HFFc6 (cell line): ENCODE measurements at regions not wholly inside any gene's neighbourhood (a gene's known extent, or its start where the extent isn't known, plus 50 kb on each side); places are given as distances from the start of the nearest gene placed in this dataset.

Experiments used
- DNase-seq: peaks from one replicate; pipeline ENCODE4 v3.0.0-alpha.2; 2018
- H3K27ac Mint-ChIP-seq: 2 replicates; pipeline ENCODE4 v1.8.0; 2020; ENCODE audit warnings: mild to moderate bottlenecking, mixed read lengths
- H3K27me3 Mint-ChIP-seq: 2 replicates; pipeline ENCODE4 v1.8.0; 2021; ENCODE audit warnings: mild to moderate bottlenecking, moderate library complexity, mixed read lengths; ENCODE audit not compliant: insufficient read depth
- H3K36me3 Mint-ChIP-seq: 2 replicates; pipeline ENCODE4 v1.8.0; 2021; ENCODE audit warnings: low read depth, mixed read lengths
- H3K4me1 Mint-ChIP-seq: 2 replicates; pipeline ENCODE4 v1.8.0; 2020; ENCODE audit warnings: low read depth, mixed read lengths
- H3K4me3 Mint-ChIP-seq: 2 replicates; pipeline ENCODE4 v1.8.0; 2020; ENCODE audit warnings: mild to moderate bottlenecking, moderate library complexity, mixed read lengths
- H3K9me3 Mint-ChIP-seq: 2 replicates; pipeline ENCODE4 v1.8.0; 2020; ENCODE audit warnings: mild to moderate bottlenecking, mixed read lengths
- TF ChIP-seq, protein P1 (sequence below): fragments of 200-600 bp; sonication (generic); IDR thresholded peaks from 2 replicates; pipeline ENCODE4 v1.5.0; 2021; ENCODE audit warnings: antibody characterized with exemption, mild to moderate bottlenecking

DNA sequence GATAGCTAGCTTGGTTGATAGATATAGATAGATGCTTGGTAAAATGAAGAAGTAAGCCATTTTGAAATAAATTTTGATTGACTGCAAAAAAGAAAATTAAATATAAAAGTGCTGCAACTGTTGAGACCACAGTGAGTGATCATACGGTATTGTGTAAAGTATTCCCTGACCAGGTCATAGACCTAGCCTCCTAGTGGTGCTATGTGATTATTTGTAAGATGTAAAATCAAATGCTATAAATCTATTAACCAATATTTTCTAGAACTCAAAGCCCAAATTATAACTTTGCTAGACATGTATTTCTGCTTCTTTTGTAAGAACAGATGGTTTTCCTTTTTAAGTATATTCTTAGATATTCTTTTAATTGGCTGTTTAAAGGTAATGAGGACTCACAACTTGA is 480.2 kb upstream of the PTPRD start:
- H3K4me3 Mint-ChIP-seq = no peak overlapping the region
- TF ChIP-seq, protein P1, sequence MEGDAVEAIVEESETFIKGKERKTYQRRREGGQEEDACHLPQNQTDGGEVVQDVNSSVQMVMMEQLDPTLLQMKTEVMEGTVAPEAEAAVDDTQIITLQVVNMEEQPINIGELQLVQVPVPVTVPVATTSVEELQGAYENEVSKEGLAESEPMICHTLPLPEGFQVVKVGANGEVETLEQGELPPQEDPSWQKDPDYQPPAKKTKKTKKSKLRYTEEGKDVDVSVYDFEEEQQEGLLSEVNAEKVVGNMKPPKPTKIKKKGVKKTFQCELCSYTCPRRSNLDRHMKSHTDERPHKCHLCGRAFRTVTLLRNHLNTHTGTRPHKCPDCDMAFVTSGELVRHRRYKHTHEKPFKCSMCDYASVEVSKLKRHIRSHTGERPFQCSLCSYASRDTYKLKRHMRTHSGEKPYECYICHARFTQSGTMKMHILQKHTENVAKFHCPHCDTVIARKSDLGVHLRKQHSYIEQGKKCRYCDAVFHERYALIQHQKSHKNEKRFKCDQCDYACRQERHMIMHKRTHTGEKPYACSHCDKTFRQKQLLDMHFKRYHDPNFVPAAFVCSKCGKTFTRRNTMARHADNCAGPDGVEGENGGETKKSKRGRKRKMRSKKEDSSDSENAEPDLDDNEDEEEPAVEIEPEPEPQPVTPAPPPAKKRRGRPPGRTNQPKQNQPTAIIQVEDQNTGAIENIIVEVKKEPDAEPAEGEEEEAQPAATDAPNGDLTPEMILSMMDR = no peak
- H3K27ac Mint-ChIP-seq = no peak overlapping the region
- no peaks in the 10 kb centered on the region for H3K36me3 Mint-ChIP-seq
- no peaks in the 10 kb centered on the region; the same call in 1 of the 2 replicates for H3K27me3 Mint-ChIP-seq
- peaks cover 14% of the 10 kb centered on the region; the same call in 1 of the 2 replicates for H3K9me3 Mint-ChIP-seq
- DNase-seq = no peak
- H3K4me1 Mint-ChIP-seq = no peaks in the 10 kb centered on the region

DNA sequence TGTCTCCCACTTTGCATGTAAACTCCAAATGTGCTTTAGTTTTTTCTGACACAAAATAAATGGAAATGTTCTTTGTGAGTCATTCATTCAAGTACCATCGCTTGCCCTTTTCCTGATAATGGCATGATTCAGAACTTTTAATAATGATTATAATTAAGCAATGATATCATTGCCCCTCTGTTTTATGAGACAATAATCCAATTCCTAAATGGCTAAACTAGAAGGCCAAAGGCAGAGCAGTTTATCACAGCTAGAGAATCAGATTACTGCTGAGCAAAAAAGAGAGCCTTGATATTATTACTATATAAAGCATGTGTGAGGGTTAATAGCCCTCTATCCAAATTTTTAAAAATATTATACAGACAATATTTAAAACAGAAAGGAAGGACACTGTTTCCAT is 484.2 kb upstream of the PTPRD start:
- TF ChIP-seq, protein P1 = no peak
- peaks cover 35% of the 10 kb centered on the region for H3K9me3 Mint-ChIP-seq
- no peaks in the 10 kb centered on the region for H3K4me1 Mint-ChIP-seq
- H3K27me3 Mint-ChIP-seq = no peaks in the 10 kb centered on the region
- DNase-seq = no peak
- H3K27ac Mint-ChIP-seq = no peak overlapping the region
- H3K36me3 Mint-ChIP-seq = no peaks in the 10 kb centered on the region
- no peak overlapping the region for H3K4me3 Mint-ChIP-seq

DNA sequence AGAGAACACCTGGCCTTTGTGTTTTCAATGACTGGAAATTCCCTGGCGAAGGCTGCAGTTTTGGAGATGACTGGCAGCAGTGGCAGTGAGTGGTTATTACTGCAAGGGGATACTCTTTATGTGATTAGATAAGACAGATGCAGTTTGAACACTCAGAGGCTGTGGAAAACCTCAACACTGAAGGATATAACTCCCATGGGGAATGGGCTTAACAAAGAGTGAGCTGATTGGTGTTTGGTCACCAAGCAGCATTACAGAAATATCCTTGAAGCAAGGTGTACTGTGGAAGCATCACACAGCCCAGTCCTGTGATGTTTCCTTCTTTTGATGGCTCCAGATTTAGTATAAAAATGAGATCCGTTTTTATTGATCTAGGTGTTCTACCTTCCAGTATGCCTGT is 490.7 kb upstream of the PTPRD start:
- H3K36me3 Mint-ChIP-seq = 0 out of 2 replicates have a peak, but pooled peaks cover 4% of the 10 kb centered on the region
- no peak overlapping the region for H3K27ac Mint-ChIP-seq
- H3K4me1 Mint-ChIP-seq = no peaks in the 10 kb centered on the region
- no peak for DNase-seq
- H3K4me3 Mint-ChIP-seq = no peak overlapping the region
- H3K27me3 Mint-ChIP-seq = no peaks in the 10 kb centered on the region
- peaks cover 62% of the 10 kb centered on the region for H3K9me3 Mint-ChIP-seq
- TF ChIP-seq, protein P1 = no peak

- H3K4me1 Mint-ChIP-seq = no peaks in the 10 kb centered on the region
- peaks cover 57% of the 10 kb centered on the region for H3K9me3 Mint-ChIP-seq
- TF ChIP-seq, protein P1 = no peak
- H3K36me3 Mint-ChIP-seq = 0 out of 2 replicates have a peak, but pooled peaks cover 4% of the 10 kb centered on the region
- no peak overlapping the region for H3K4me3 Mint-ChIP-seq
- no peak overlapping the region for H3K27ac Mint-ChIP-seq
- no peaks in the 10 kb centered on the region for H3K27me3 Mint-ChIP-seq
- DNase-seq = no peak
Measured at GRCh38 chr9:11107196-11107595, 494.4 kb upstream of the PTPRD start.

GRCh38 chr9:11128156-11128555 is 515.4 kb upstream of the PTPRD start:
- Mint-ChIP-seq H3K4me1 (no peaks in the 10 kb centered on the region), H3K36me3 (no peaks in the 10 kb centered on the region; the same call in 1 of the 2 replicates), H3K4me3 (no peak overlapping the region), H3K27me3 (no peaks in the 10 kb centered on the region), H3K9me3 (peaks cover 31% of the 10 kb centered on the region), H3K27ac (no peak overlapping the region)
- DNase-seq = no peak
- TF ChIP-seq, protein P1 = no peak

GRCh38 chr9:11135851-11136250 is 523.0 kb upstream of the PTPRD start:
- H3K27me3 Mint-ChIP-seq = no peaks in the 10 kb centered on the region
- no peak for DNase-seq
- H3K9me3 Mint-ChIP-seq = peaks cover 22% of the 10 kb centered on the region
- no peaks in the 10 kb centered on the region; the same call in 1 of the 2 replicates for H3K36me3 Mint-ChIP-seq
- no peak overlapping the region for H3K4me3 Mint-ChIP-seq
- no peak overlapping the region for H3K27ac Mint-ChIP-seq
- TF ChIP-seq, protein P1 = no peak
- no peaks in the 10 kb centered on the region for H3K4me1 Mint-ChIP-seq
